HuH-7 (cell line): ENCODE measurements at regions not wholly inside any gene's neighbourhood (a gene's known extent, or its start where the extent isn't known, plus 50 kb on each side); places are given as distances from the start of the nearest gene placed in this dataset.
"Not testable (repeated sequence)": the region's sequence is repeated elsewhere in the genome, so short reads cannot be mapped to it uniquely, and the experiment has no call there.

ENCODE experiments used
- DNase-seq: peaks from one replicate; pipeline ENCODE4 v3.0.0; 2011; ENCODE audit warnings: low spot score

DNA sequence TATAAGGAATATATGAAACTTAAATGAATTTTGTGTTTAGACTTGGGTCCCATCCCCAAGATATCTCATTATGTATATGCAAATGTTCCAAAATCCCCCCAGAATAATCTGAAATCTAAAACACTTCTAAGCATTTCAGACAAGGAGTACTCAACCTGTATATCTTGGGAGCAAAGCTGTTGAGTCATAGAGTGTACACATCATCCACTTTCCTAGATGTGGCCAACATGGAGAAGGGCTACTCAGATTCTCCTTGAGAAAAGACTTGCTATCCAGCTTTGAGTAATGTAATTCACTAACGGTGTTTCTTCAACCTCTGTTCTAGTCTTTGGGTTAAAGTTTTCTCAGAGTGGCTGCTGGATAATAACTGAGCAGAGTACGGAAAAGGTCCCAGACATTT, 215.5 kb upstream of the POU1F1 start:
- DNase-seq: no peak

- no peak for DNase-seq
Observed at GRCh38 chr3:87489892-87490291, 213.5 kb upstream of the POU1F1 start.

- no peak for DNase-seq
Observed at GRCh38 chr3:87488765-87489164, 212.4 kb upstream of the POU1F1 start.

GRCh38 chr3:87486635-87487034, 210.3 kb upstream of the POU1F1 start:
- DNase-seq: not testable (repeated sequence)

DNA sequence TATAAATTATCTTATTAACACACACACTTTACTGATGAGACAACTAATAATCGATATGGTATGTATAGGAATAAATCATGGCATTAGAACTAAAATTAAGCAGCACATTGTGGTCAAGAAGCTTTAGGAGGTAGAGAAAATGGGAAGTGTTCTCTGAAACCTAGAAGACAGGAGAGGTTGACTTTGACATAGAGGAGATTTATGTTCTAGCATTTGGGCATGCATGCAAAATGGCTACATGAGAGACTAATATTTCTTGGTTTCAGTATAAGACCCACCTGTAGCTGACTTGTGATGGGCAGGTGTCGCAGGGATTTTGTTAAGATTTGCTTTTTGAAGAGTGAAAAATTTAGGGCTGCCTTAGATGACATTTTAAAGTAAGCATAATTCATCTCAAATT, 209.7 kb upstream of the POU1F1 start:
- no peak for DNase-seq

- DNase-seq: no peak
Observed at GRCh38 chr3:87478716-87479115, 202.3 kb upstream of the POU1F1 start.

- DNase-seq: no peak
Observed at GRCh38 chr3:87473944-87474343, 197.6 kb upstream of the POU1F1 start.

- no peak for DNase-seq
Observed at GRCh38 chr3:87468938-87469337, 192.6 kb upstream of the POU1F1 start.

- no peak for DNase-seq
Observed at GRCh38 chr3:87468235-87468634, 191.9 kb upstream of the POU1F1 start.

DNA sequence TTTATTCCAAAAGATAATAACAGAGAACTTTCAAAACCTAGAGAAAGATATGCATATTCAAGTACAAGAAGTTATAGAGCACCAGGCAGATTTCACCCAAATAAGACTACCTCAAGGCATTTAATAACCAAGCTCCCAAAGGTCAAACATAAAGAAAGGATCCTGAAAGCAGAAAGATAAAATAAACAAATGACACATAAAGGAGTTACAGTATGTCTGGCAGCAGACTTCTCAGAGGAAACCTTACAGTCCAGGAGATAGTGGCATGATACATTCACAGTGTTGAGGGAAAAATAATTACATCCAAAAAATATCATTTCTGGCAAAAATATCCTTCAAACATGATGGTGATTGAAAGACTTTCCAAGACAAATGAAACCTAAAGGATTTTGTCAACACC, 185.8 kb upstream of the POU1F1 start:
- DNase-seq: no peak

- DNase-seq: no peak
Observed at GRCh38 chr3:87461443-87461842, 185.1 kb upstream of the POU1F1 start.

GRCh38 chr3:87461036-87461435, 184.7 kb upstream of the POU1F1 start:
- DNase-seq: no peak

DNA sequence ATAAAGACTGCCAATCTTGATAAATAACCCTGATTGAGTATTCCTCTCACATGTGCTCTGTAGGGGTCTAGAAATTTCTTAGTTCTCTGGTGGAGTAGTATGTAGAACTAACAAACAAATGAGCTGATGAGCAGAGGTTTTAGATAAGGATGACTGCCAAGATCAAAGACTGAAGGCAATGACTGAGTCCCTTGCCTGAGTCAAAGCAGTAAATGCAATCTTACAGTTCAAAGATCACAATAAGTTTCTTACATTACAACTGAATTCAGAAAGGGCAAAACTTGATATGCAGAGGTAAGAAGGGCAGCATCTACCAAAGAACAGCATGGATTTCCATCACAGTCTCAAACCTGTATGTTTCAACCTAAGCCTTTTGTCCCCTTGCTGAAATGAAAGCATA, 172.2 kb upstream of the POU1F1 start:
- no peak for DNase-seq

DNA sequence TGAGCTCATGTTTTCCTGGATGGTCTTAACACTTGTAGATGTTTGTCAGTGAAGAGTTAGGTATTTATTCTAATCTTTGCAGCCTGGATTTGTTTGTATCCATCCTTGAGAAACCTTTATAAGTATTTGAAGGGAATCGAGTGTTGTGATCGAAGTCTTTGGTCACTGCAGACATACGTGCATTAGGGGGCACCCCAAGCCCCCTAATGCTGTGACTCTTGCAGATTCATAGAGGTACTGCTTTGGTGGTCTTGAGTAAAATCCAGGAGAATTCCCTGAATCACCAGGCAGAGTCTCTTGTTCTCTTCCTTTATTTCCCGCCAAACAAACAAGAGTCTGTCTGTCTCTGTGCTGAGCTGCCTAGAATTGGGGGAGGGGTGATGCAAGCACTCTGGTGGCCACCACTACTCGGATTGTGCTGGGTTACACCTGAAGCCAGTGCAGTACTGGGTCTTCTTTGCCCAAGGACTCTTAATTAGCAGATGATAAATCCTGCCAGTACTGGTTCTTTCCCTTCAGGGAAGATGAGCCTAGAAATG, 170.5 kb upstream of the POU1F1 start:
- no peak for DNase-seq

DNA sequence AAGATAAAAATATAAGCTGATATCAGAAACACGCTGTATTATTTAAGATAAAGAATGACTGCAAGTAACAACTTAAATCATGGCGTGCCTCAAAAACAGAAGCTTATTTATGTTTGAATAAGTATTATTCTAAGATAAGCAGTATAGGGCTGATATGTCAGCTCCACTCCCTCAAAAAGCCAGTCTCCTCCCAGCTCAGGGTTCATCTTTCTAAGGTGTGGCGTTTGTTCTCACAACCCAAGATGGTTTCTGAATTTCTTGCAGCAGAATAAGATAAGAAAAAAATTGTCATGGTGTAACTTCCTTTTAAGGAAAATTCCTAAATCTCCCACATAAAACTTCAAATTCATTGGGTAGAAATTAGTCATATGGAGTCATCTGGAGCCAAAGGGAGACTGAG, 166.1 kb upstream of the POU1F1 start:
- DNase-seq: no peak

DNA sequence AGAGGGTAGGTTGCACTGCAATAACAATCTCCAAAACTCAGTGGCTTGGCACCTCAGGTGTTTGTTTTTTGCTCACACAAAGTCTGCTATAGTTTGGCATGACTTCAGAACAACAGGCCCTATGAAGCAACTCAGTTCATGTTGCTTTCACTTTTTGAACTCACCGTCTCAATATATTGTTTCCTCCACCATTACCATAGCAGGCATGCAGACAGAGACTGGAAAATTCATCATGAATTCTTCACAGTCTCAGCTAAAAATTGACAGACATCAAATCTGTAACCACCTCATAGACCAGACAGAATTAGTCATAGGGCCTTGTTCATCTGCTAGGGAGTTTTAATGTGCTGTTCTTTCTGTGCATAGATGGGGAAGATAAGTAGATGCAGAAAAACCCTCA, 161.4 kb upstream of the POU1F1 start:
- no peak for DNase-seq

DNA sequence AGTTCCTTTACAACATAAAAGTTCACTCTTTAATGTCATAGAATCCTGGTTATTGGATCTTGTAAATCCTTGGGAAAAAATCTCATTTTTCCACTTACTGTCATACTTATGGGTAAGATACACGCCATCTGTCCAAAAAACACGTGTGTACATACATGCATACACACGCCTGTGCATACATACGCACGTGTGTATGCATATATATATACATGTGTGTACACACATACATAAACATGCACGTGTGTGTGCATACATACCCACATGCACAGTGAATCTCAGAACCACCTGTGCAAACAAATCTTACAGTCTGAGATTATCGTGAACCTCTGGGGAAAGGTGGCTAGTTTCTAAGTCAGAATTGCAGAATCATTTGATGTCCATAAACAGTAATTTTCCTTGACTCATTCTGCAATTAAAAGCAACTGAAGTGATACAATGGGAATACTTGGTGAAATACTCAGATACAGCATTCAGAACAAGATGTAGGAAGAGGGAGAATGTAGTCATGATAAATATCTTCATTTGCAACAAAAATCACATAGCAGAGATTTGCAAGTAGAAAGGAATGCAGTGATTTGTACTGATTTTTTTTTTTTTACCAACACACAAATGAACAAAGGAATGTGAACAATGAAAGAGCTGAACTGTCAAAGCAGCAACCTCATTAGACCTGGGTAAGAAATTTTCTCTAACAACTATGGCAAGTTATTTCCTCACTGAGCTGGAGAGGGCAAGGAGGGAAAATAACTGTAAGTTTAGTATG, 160.6 kb upstream of the POU1F1 start:
- no peak for DNase-seq

DNA sequence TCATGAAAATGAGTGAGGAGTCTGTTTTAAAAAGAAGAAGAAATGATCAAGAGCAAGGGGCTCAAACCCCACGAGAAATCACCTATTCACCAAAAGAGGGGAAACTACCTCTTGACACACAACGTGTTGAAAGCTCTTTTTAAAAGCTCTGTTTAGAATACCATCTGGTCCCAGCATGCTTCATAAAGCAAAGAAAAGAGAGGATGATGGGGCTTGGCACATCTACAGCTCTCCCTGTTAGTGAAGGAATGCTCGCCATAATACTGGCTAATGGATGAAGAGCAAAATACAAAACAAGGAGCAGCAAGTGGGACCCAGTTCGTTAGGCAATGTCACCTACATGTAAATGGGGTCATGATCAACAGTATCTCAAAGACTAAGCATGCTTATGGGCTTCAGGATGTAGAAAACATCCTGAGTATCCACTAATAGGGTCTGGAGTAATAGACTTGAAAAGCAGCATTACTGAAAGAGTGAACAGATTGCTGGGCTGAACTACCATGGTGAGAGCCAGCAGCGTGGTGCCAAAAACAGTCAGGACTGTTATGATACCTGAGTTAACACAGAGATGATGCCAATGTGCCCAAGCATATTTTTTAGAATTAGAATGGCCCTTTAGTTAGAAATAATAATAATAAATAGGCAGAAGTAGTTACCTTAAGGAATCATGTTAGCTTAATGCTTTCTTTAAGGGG, 159.7 kb upstream of the POU1F1 start:
- DNase-seq: no peak

DNA sequence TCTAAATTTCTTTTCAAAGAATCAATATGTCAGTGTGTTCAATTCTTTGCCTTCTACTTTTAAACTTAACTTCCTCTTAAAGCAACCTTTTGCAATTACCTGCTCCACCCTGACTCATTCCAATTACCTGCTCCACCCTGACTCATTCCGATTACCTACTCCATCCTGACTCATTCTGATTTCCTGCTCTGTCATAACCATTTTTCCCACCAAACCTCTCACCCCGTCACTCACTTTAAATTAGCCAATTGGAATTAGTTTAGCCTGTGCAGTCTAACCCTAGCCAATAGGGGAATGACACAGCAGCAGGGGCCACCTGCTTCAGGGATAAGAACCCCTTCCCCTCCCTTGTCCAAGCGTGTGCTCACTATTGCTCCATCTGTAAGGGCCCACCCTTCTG, 157.1 kb upstream of the POU1F1 start:
- DNase-seq: not testable (repeated sequence)

- DNase-seq: no peak
Observed at GRCh38 chr3:87426918-87427317, 150.5 kb upstream of the POU1F1 start.

- DNase-seq: no peak
Observed at GRCh38 chr3:87425056-87425455, 148.7 kb upstream of the POU1F1 start.

- DNase-seq: no peak
Observed at GRCh38 chr3:87423336-87423735, 147.0 kb upstream of the POU1F1 start.

DNA sequence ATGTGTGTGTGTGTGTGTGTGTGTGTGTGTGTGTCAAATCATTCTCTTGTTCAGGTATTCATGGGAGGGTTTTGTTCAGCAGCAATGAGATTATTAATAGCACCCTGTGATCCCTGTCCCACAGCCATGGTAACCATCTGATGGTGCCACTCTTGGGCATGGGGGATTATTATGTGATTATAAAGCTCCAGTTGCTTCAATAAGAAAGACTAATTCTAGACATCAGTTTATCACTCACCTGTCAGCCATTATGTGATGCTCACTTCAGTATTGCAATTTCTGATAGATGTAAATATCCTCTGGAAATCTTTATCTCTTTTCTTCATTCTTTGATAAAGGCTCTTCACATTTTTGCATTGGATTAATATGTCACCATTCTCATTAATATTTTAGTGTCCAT, 145.9 kb upstream of the POU1F1 start:
- DNase-seq: no peak

- no peak for DNase-seq
Observed at GRCh38 chr3:87420171-87420570, 143.8 kb upstream of the POU1F1 start.
